NCI-H524 treated with DMSO at 0.1 percent for 48 hours (cell line): ENCODE measurements at regions not wholly inside any gene's neighbourhood (a gene's known extent, or its start where the extent isn't known, plus 50 kb on each side); places are given as distances from the start of the nearest gene placed in this dataset.
A peak's percentile ranks its signal among the peaks of the same experiment; 100 is the strongest.

ENCODE experiments used
- DNase-seq: peaks from one replicate; lab custom pipeline; 2025; lab: John Stamatoyannopoulos, UW

DNA sequence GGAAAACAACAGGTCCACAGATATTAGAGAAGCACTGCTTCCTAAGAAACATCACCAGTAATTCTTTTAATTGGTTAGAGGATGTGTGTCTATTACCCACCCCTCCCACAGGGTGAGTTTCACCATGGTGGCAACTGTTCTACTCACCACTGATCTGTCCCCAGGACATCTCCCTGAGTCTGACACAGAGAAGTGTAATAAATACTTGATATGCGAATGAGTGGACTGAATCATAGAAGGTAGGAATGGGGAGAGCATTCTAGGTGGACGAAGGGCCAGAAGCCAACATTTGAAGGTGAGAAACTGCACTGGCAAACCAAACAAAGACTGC, 452.7 kb upstream of the PROK2 start:
- no peak for DNase-seq

DNA sequence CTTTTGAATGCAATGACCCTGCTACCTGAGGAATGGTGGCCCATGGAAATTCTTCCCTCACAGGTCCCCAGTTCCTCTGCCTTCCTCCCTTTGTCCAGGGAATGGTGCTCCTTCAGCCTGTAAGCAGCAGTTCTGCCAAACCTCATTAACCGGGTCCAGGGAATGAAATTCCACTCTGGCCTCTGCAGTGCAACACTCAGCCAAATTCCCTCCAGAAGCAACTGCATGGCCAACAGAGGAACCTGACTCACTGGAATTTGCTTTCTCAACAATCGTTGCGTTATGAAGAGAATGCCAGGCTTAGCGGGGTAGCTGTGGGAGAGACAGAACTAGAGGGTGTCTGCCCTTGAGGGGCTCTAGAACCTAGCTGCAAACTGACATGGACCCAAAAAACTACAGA, 449.4 kb upstream of the PROK2 start:
- no peak for DNase-seq

DNA sequence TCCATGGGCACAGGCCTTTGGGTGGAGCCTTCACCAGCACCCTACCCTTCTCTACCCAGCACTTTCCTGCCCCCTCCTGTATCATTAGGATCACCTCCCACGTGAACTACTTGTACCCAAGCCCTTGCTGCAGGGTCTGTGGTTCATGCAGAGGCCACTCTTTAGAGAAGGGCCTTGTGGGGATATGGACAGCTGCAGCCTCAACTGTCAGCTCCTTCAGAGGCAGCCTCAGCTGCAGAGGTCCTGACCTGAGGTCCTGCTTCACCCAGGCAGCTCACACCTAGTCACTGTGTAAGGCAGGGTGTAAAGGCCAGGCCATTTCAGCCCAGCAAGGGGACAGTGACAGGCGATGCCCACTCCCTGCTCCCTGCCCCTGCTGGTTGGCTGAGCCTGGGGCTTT, 448.6 kb upstream of the PROK2 start:
- DNase-seq = no peak

DNA sequence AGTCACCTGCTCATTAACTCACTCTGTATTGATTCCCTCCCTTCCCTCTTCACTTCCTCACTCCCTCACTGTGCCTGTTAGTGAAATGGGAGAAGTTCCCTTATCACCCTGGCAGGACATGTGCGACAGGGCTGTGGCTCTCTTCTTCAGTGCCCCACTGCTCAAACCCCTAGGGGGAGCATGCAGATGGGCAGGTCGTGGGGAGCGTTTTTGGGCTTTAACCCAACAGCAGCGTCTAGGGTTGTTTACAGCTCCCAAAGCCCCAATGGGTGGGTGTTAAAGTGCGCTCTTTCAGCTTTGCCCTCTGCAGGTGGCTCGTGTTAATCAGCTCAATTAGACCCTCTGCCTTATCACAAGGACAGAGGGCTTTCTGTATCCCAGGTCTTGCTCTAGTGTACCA, 447.8 kb upstream of the PROK2 start:
- no peak for DNase-seq

DNA sequence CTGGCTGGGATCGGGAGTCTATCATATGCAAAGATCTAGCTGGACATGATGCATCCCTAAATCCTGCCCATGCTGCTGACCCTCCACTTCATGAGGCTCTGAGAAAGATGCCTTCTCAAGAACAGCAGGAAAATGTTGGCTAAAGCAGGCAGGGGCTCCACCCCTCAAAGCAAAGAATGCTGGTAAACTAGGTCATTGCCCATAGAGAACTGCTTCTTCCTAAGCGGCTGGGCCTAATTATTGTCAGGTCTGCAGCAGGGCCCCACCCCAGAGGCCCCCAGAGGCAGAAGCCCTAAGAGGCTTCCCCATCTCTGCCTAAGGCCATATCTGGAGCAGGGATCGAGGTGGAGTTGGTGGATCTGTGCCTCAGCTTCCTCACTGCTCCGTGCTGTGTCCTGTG, 447.4 kb upstream of the PROK2 start:
- DNase-seq = no peak

DNA sequence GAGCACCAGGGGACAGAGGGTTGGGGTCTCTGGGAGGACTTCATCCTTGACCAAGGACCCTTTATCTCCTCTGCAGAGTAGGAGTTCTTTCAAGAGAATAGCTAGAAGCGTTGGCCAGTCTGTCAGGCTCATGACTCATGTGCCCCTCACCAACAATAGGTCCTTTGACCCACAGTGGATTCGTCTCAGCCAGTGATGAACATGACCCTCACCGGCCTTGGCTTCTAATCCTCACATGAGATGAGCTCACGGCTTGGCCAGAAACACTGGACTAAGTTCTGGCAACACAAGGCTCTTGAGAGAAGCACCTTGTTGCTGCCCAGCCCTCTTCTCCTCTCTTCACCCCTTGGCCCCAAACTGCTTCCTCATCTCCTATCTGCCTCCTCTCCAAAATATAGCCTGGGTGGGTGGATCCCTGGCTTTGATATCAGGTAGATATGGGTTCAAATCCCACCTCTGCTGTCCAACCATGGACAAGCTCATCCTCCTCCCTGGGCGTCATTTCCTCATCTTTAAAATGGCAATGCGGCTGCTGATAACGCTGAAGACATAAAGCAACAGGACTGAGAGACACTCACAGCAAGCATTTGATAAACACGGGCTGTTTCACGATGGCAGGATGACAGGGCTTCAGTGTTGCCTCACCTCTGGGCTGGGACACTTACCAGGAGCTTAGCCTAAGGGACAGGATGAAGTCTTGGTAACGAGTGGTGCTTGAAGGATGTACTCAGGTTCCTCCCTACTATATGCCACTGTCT, 446.7 kb upstream of the PROK2 start:
- no peak for DNase-seq

DNA sequence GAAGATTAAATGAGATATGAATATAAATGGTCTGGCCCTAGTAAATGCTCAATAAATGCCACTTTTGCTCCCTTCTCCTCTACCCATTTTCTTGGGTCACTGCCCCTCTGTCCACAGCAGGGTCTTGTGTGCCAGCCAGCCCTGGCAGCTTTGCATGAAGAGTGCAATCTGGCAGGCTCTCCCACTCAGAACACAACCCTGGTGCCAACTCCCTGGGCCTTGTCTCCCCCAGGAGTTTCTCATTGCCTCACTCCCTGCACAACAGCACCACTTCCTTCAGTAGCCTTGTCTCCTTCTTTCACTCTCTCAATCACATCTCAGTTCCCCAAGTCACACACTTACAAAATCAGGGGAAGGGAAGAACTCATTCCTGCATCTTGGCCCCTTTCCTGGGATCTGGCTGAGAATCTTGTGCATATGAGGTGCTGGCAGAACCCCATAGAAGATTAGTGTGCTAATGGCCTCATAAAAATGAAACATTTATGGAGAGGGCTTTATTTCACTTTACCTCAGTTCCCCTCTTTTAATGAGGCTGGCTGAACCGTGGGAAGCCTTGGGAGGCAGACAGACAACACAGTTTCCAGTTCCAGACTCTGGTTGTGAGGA, 445.9 kb upstream of the PROK2 start:
- no peak for DNase-seq

DNA sequence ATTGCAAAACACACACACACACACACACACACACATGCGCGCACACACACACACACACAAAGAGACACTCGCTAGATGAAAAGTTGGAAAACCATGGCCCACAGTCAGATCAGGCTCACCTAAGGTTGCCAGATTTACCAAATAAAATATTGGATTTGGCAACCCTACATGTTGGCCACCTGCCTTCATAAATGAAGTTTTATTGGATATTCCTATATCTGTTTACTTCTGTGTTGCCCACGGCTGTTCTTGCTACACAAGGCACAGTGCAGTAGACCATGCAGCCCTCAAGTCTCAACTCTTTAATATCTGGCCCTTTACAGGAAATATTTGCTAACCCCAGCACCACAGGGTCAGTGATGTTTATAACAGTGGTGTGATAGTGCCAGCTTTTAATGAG, 445.0 kb upstream of the PROK2 start:
- no peak for DNase-seq

DNA sequence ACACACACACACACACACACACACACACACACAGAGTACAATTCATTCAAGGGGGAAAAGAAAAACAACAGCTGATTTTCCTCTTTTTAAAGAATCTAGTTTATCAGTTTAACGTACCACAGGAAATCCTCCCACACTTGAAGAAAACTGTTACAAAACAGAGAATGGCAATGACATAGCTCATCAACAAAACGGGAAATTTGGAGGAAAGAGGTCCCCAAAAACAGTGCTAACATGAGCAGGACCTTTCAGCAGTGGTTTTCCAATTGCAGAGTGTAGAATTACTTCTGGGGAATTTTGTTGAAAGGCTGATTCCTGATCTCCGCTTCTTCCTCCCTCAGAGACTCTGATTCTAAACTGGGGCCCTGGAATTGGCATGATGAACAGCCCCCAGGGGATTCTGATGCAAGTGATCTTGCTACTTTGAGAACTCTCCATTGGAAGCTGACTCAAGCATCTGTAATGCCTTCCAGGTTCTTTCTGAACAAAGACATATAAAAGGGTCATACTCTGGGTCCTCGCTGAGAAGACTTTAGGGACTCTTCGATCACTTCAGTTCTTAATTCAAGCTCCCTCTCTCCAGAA, 442.6 kb upstream of the PROK2 start:
- DNase-seq = no peak

DNA sequence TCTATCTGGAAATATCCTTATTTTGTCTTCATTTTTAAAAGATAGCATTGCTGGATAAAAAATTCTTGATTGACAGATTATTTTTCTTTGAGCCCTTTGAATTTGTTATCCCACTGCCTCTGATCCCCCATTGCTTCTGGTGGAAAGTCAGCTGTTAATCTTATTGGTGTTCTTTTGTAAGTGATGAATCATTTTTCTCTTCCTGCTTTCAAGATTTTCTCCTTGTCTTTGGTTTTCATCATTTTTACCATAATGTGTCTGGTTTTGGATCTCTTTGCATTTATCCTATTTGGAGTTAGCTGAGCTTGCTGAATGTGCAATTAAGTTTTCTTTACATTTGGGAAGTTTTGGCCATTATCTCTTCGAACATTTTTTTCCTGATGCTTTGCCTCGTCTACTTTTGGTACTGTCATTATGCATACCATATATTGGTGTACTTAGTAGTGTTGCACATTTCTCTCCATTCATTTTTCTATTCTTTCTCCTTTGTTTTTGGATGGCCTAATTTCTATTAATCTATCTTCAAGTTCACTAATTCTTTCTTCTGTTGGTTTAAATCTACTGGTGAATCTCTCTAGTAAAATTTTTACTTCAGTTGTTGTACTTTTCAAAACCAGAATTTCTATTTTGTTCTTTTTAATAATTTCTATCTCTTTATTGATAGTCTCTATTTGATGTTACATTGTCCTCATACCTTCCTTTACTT, 440.0 kb upstream of the PROK2 start:
- no peak for DNase-seq

DNA sequence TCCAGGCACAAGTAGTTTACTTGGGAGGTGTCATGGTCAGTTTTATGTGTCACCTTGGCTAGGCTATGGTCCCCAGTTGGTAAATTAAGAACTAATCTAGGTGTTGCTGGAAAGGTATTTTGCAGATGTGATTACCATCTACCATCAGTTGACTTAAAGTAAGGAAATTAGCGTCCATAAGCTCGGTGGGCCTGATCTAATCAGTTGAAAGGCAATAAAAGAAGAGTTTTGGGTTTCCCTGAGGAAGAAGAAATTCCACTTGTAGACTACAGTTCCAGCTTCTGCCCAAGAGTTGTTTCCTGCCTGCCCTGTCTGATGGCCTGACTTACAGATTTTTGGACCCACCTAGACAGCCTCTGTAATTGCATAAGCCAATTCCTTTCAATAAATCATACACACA, 438.7 kb upstream of the PROK2 start:
- DNase-seq = no peak

DNA sequence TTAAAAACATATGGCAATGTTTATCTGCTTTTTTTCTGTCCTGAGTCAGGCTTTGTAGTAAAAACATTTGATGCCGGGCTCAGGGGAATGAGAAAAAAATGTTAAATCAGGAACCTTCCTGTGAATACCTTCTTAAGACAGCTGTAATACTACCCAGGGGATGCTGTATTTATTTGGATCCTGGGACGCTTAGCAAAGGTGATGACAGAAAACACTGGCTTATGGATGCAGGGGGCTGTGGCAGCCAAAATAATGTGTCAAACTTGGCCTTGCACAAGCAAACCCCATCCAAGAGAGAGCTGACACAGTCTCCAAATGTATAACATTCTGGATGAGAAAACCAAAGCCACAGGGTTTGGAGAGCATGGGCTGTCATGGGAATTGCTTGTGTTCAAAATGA, 438.2 kb upstream of the PROK2 start:
- no peak for DNase-seq

DNA sequence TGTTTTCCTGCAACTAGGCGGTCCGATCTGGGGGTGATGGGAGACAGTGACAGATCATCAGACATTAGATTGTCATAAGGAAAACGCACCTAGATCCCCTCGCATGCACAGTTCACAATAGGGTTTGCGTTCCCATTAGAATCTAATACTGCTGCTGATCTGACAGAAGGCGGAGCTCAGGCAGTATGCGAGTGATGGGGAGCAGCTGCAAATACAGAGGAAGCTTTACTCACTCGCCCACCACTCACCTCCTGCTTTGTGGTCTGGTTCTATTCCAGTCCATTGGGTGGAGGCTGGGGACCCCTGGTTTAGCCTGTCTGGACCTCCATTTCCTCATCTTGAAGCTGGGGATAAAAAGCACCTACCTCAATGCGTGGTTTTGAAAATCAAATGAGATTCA, 437.5 kb upstream of the PROK2 start:
- no peak for DNase-seq

DNA sequence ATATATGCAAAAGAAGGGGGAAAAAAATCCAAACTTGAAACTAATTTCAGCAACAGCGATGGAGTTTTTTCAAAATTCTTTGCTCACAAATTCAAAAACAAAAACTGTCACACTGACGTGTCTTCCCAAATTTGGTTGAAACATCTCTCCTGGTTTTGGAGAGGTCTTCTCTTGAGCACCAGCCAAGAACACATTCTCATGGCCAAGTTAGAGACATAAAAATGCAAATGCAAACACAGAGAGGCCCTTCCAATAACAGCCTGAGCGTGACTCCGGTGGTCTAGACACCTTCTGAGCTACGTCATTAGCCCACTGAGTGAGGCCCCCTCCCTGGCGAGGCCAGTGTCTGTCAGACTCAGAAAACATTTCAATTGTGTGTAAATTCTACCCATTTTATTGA, 436.0 kb upstream of the PROK2 start:
- no peak for DNase-seq

DNA sequence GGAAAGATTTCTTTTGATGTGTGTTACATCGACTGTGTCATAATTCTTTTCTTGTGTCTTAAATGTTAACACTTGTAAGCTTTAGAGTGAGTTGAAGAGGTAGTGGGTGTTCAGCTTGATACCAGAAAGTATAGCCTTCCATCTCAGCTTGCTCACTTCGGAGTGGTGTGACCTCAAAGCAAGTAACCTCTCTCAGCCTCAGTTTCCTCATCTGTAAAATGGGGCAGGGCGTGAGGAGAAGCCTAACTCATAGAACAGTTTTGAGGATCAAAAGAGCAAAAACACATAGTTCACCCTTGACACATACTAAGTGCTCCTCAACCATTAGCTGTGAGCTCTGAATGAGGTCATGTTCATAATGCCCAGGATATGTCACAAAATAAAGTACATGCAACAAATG, 434.8 kb upstream of the PROK2 start:
- DNase-seq = no peak

DNA sequence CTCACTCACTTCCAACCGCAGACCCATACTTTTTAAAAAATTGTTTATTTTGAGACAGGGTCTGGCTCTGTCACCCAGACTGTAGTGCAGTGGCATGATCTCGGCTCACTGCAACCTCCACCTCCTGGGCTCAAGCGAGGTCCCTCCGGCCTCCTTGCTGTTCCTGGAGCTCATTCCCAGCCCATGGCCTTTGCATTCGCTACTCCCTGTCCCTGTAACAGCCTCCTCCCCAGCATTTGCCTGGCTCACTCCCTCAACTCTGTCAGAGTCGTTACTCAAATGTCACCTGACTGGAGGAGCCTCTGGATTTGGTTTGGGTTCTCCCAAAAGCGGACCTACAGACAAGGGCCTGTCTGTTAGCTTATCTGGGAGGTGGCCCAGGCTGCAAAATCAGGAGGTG, 432.6 kb upstream of the PROK2 start:
- no peak for DNase-seq

DNA sequence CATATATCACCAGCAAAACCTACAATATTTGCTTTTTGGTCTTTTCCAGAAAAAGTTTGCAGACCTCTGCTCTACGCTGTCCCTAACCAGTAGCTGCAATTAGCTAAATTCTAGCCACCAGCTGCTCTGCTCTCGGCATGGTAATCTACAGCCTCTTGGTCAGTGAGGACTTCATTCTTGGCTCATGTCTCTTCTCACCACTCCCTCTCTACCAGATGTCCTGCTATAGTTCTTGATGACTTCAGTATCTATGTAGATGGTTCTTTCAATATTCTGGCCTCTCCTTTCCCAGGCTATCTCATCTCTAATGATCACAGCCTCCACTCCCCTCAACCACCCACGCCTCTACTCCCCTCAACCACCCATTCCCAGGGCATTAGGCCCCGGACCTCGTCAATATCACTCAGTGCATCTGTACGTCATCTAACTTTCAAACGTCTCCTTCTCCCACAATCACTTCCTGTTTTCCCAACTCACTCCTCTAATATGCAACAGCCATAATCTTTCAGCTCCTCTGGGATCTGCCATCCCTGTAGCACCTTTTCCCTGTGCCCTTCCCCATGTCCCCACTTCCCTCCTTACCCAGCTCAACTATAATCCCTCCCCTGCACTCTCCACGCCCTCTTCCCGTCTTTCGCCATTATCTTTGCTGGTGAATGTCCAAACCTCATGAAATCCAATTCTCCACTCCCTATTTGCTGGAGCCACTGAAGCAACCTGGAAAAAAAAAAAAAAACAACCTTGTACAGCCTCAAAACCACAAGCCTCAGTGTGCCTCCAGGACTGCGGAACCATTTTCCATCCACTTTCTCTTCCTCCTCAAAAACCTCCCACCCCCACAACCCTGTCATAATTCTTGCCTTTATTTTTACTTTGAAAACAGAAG, 429.4 kb upstream of the PROK2 start:
- no peak for DNase-seq

DNA sequence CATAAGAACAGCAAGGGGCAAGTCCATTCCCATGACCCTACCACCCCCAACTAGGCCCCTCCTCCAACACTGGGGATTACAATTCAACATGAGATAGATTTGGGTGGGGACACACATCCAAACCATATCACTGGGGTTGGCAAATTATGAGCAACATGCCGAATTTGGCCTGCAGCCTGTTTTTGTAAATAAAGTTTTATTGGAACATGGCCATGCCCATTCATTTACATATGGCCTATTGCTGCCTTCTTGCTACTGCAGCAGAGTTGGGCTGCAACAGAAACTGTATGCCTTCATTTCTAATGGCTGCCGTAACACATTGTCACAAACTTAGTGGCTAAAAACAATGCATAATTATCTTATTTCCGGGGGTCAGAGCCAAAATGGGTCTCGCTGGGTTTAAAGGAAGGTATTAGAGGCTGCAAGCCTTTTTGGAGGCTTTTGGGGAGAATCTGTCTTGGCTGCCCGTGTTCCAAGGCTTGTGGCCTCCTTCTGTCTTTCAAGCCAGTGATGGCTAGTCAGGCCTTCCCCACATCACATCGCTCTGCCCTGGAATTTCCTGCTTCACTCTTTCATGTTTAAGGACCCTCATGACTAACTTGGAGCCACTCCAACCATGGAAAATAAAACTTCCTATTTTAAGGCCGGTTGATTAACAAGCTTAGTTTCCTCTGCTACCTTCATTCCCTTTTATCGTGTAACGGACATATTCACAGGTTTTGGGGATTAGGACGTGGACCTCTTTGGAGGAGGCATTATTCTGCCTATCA, 428.5 kb upstream of the PROK2 start:
- no peak for DNase-seq

DNA sequence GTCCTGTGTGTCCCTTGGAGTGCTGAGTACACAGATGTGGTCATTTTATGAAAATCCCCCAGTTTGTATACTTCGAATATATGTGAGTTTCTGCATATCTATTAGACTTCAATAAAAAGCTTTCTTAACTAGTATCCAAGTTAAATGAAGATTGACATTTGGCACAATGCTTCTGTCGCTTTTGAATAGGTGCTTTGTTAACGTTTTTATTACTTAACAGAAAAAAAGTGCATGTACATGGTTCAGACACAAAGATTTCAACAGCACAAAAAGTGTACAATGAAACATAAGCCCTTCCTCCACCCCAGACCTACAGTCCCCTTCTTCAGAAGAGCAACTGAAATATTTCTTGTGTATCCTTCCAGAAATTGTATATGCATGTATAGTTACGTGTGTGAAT, 427.4 kb upstream of the PROK2 start:
- no peak for DNase-seq

DNA sequence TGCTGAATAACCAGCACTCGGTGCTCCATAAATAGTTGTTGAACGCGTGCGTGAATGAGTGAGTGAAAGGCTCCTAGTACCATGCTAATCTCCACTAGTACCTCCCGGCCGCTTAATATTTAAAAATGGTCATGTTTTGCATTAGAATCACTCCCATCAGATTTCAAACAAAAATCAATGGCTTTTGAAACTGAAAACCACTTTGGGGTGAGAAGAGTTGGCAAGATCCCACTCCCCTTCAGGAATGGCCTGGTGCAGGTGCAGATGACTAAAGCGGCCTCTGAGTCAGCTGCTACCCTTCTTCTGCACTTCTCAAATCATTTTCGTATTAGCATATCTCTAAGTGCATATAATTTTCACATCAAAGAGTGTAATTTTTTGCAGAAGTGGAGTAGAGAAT, 425.3 kb upstream of the PROK2 start:
- DNase-seq = no peak

DNA sequence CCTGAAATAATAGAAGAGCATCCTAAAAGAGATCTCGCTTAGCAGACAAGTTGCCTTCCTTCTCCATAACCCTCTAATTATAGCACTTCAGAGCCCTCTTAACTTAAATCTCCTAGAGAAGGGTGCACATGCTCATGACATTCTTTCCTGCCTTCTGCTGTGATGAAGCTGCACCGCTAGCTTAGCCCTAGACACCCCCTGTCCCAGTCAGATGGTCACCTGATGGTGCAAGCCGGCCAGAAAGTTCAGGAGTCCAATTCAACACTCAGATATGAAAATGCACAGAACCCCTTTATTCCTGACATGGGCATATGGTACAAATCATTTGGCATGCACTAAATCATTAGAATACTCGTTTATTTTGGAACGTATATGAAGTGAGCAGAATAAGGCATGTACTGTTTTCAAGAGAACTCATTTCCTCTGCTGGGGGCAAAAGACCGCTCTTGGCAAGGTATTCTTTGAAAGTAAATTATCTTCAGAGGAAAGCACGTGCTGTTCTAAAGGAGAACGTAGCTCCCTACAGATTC, 420.4 kb upstream of the PROK2 start:
- DNase-seq = peak; percentile 95
